Sigmoid colon (tissue), 4 donors: ENCODE measurements at regions not wholly inside any gene's neighbourhood (a gene's known extent, or its start where the extent isn't known, plus 50 kb on each side); places are given as distances from the start of the nearest gene placed in this dataset.

Source experiments
- POLR2AphosphoS5 ChIP-seq, 4 donors: sonication (generic); formaldehyde crosslinking; IDR thresholded peaks; one replicate each; pipeline ENCODE4 v1.6.1; 2017; ENCODE audit warnings: antibody characterized with exemption in 4 of 4
- TF ChIP-seq, protein P1 (sequence below), 4 experiments: fragments of 450-650 bp in 3 of 4; fragments of 200-600 bp in 1 of 4; IDR thresholded peaks; one replicate each; pipeline ENCODE4 v1.5.1; 2016 to 2019; ENCODE audit warnings: antibody characterized with exemption in 4 of 4, mild to moderate bottlenecking in 3 of 4, moderate library complexity in 2 of 4

DNA sequence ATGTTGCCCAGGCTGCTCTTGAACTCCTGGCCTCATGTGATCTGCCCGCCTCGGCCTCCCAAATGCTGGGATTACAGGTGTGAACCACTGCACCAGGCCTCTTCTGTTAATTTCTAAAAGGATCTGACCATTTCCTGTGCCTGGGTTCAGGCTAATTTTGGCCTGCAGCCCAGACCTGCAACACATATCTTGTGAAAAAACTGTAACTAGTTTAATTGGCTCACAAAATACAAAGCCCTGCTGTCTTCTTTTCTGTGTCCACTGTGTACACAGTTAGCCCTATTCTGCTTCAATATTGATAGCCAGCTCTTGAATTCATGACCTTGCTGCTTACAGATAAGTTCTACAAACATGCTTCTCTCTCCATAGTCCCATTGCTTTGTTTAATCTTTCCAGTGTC lies 753.5 kb downstream of the PDHA2 start:
- TF ChIP-seq POLR2AphosphoS5 (IDR thresholded peaks at IDR 0.05), result no peak
- TF ChIP-seq, protein P1, sequence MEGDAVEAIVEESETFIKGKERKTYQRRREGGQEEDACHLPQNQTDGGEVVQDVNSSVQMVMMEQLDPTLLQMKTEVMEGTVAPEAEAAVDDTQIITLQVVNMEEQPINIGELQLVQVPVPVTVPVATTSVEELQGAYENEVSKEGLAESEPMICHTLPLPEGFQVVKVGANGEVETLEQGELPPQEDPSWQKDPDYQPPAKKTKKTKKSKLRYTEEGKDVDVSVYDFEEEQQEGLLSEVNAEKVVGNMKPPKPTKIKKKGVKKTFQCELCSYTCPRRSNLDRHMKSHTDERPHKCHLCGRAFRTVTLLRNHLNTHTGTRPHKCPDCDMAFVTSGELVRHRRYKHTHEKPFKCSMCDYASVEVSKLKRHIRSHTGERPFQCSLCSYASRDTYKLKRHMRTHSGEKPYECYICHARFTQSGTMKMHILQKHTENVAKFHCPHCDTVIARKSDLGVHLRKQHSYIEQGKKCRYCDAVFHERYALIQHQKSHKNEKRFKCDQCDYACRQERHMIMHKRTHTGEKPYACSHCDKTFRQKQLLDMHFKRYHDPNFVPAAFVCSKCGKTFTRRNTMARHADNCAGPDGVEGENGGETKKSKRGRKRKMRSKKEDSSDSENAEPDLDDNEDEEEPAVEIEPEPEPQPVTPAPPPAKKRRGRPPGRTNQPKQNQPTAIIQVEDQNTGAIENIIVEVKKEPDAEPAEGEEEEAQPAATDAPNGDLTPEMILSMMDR (IDR thresholded peaks at IDR 0.05), result no peak
